ENCODE measurements at regions not wholly inside any gene's neighbourhood (a gene's known extent, or its start where the extent isn't known, plus 50 kb on each side); places are given as distances from the start of the nearest gene placed in this dataset.
"Not testable (repeated sequence)": the region's sequence is repeated elsewhere in the genome, so short reads cannot be mapped to it uniquely, and the experiment has no call there.

GRCh38 chr1:149665528-149665927 lies 81.9 kb downstream of the PPIAL4C start:
- TF ChIP-seq CTCF (IDR thresholded peaks at IDR 0.05; ENCODE audit: extremely low read depth in 1 of 2, insufficient read depth in 1 of 2, low read depth in 1 of 2, low read length in 2 of 2); POLR2AphosphoS5 (IDR thresholded peaks at IDR 0.05; ENCODE audit: insufficient read depth, low read depth, low read length); POLR2A (IDR thresholded peaks at IDR 0.05; ENCODE audit: low read depth, low read length); EZH2 (IDR thresholded peaks at IDR 0.05; ENCODE audit: borderline replicate concordance, low read depth, low read length, severe bottlenecking); MAX (IDR thresholded peaks at IDR 0.05; ENCODE audit: insufficient read depth, insufficient read length): not testable (repeated sequence)

Measured in endothelial cell of umbilical vein (primary cell).